Smooth muscle cell (in vitro differentiated cells): ENCODE measurements at regions not wholly inside any gene's neighbourhood (a gene's known extent, or its start where the extent isn't known, plus 50 kb on each side); places are given as distances from the start of the nearest gene placed in this dataset.

Source experiments
- DNase-seq: peaks from one replicate; lab custom pipeline; 2025; ENCODE audit not compliant: unreplicated experiment; lab: John Stamatoyannopoulos, UW
- H2AFZ ChIP-seq: fragments of 200-600 bp; sonication (generic); 2 replicates; pipeline ENCODE4 v1.6.0; 2016; ENCODE audit warnings: antibody characterized with exemption, low read depth, mild to moderate bottlenecking
- H3F3A ChIP-seq: fragments of 200-600 bp; sonication (generic); 2 replicates; pipeline ENCODE4 v1.6.0; 2017; ENCODE audit warnings: antibody characterized with exemption, low read depth
- H3K27ac ChIP-seq: fragments of 200-600 bp; sonication (generic); 2 replicates; pipeline ENCODE4 v1.5.1; 2016; ENCODE audit warnings: low read depth, mild to moderate bottlenecking
- H3K27me3 ChIP-seq: fragments of 200-600 bp; sonication (generic); 2 replicates; pipeline ENCODE4 v1.6.1; 2016; ENCODE audit warnings: low read depth, mild to moderate bottlenecking
- H3K36me3 ChIP-seq: fragments of 200-600 bp; sonication (generic); 2 replicates; pipeline ENCODE4 v1.5.1; 2016; ENCODE audit warnings: low read depth
- H3K4me1 ChIP-seq: fragments of 200-600 bp; sonication (generic); 2 replicates; pipeline ENCODE4 v1.5.1; 2016; ENCODE audit warnings: low read depth
- H3K4me2 ChIP-seq: fragments of 200-600 bp; sonication (generic); 2 replicates; pipeline ENCODE4 v1.6.0; 2016; ENCODE audit warnings: mild to moderate bottlenecking
- H3K4me3 ChIP-seq: fragments of 200-600 bp; sonication (generic); 2 replicates; pipeline ENCODE4 v1.5.1; 2016; ENCODE audit warnings: mild to moderate bottlenecking
- H3K79me2 ChIP-seq: fragments of 200-600 bp; sonication (generic); 2 replicates; pipeline ENCODE4 v1.6.0; 2016; ENCODE audit warnings: low read depth, mild to moderate bottlenecking
- H3K9ac ChIP-seq: fragments of 200-600 bp; sonication (generic); 2 replicates; pipeline ENCODE4 v1.6.0; 2016; ENCODE audit warnings: low read depth
- H3K9me3 ChIP-seq: fragments of 200-600 bp; sonication (generic); replicated peaks from 2 replicates; pipeline ENCODE4 v1.5.1; 2016; ENCODE audit warnings: low read depth
- H4K20me1 ChIP-seq: fragments of 200-600 bp; sonication (generic); 2 replicates; pipeline ENCODE4 v1.6.0; 2016; ENCODE audit warnings: low read depth
- WGBS: methylation state at CpG from one replicate; pipeline ENCODE4 v1.1.7; 2016; ENCODE audit warnings: low lambda C conversion rate; 5-methylcytosine and 5-hydroxymethylcytosine counted together
- TF ChIP-seq, protein P1 (sequence below): fragments of 200-600 bp; sonication (generic); IDR thresholded peaks from 2 replicates; pipeline ENCODE4 v1.5.1; 2017; ENCODE audit warnings: borderline replicate concordance, mild to moderate bottlenecking, antibody characterized with exemption; ENCODE audit not compliant: insufficient read depth, poor library complexity, severe bottlenecking

DNA sequence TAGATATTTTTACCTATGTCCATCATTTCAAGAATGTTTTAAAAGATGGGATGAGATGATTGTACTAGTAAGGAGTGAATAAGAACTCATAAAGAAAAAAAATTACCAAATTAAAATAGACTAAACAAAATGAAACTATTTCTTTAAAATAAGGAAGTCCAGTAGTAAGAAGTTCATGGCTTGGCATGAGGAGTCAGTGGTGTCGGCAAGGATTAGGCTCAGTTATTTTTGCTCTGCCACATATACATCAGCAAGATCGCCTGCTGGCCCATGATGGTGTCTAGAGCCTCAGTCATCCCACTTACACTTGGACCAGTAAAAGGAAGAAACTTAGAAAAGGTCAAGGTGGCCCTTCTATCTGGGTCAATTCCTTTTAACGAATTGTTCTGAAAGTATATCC lies 300.9 kb upstream of the SLC8A1 start:
- no peaks in the 10 kb centered on the region for H3F3A ChIP-seq
- no peak overlapping the region for H2AFZ ChIP-seq
- WGBS, result 96% methylated on average over 3 of the region's 3 CpGs

DNA sequence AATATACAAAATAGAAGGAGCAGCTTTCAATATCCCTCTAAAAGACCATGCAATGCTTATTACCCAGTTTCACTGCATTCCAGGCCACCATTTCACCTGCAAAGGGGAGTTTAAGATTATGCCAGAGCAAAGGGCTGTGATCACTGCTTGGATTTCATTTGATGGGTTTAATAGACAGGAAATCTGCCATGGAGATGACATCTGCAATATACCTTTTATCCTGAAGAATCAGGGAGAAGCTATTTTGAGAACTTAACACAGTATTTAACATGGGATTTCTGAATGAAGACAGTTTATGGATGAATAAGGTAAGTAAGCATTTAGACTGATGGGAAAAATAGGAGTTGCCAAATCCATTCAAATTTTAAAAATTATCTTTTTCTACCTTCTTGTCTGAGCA lies 303.0 kb upstream of the SLC8A1 start:
- Histone ChIP-seq H3K4me3 (no peak overlapping the region), H3K27me3 (no peaks in the 10 kb centered on the region), H3K9me3 (no peaks in the 10 kb centered on the region), H4K20me1 (no peaks in the 10 kb centered on the region), H3F3A (no peaks in the 10 kb centered on the region), H3K4me2 (no peak overlapping the region), H2AFZ (no peak overlapping the region), H3K36me3 (no peaks in the 10 kb centered on the region), H3K79me2 (no peaks in the 10 kb centered on the region), H3K27ac (no peak overlapping the region), H3K9ac (no peak overlapping the region), H3K4me1 (no peaks in the 10 kb centered on the region)
- TF ChIP-seq, protein P1, sequence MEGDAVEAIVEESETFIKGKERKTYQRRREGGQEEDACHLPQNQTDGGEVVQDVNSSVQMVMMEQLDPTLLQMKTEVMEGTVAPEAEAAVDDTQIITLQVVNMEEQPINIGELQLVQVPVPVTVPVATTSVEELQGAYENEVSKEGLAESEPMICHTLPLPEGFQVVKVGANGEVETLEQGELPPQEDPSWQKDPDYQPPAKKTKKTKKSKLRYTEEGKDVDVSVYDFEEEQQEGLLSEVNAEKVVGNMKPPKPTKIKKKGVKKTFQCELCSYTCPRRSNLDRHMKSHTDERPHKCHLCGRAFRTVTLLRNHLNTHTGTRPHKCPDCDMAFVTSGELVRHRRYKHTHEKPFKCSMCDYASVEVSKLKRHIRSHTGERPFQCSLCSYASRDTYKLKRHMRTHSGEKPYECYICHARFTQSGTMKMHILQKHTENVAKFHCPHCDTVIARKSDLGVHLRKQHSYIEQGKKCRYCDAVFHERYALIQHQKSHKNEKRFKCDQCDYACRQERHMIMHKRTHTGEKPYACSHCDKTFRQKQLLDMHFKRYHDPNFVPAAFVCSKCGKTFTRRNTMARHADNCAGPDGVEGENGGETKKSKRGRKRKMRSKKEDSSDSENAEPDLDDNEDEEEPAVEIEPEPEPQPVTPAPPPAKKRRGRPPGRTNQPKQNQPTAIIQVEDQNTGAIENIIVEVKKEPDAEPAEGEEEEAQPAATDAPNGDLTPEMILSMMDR, result no peak
- no peak for DNase-seq

More for the DNA sequence above, 300.9 kb upstream of the SLC8A1 start:
- H3K79me2 ChIP-seq, result no peaks in the 10 kb centered on the region
- no peak overlapping the region for H3K4me3 ChIP-seq
- H3K9ac ChIP-seq, result no peak overlapping the region
- H4K20me1 ChIP-seq, result no peaks in the 10 kb centered on the region
- DNase-seq, result no peak
- no peak overlapping the region for H3K4me2 ChIP-seq
- H3K9me3 ChIP-seq, result no peaks in the 10 kb centered on the region
- H3K4me1 ChIP-seq, result no peaks in the 10 kb centered on the region
- H3K27me3 ChIP-seq, result no peaks in the 10 kb centered on the region
- TF ChIP-seq, protein P1, result no peak
- H3K27ac ChIP-seq, result no peak overlapping the region
- H3K36me3 ChIP-seq, result no peaks in the 10 kb centered on the region

DNA sequence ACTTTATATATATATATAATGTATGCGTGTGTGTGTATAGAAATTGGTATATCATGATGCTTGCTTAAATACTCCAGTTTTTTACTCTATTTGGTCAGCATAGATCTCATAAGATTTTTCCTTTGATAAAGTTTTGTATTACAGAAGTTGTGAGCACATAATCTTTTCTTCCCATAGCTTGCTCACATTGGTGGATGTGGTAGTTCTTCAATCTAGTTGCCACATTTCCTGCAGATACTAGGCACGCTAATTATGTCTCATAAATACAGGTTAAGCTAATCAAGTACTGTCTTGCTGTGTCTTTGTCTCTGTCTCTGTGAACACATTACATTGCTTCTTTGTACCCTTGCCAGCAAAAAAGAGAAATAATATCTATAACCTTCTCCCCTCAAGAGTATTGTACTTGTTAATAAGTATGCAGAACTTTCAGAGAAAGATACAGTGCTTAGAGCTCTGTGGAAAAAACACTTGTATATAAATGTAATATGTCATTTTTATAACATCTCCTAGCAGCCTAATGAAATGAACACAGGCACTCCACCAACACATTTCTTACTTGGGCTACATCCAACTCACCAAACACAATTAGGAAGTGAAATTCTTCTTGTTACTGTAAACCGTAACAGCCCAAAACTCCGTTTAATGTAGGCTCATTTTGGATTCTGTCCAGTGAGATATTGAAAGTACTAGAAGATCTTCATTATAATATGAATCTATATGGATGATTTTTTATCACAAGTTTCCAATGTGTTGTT lies 306.7 kb upstream of the SLC8A1 start:
- no peak for DNase-seq
- Histone ChIP-seq H3K36me3 (no peaks in the 10 kb centered on the region), H3K9ac (no peak overlapping the region), H2AFZ (no peak overlapping the region), H3F3A (no peaks in the 10 kb centered on the region), H3K4me3 (no peak overlapping the region), H3K9me3 (no peaks in the 10 kb centered on the region), H4K20me1 (no peaks in the 10 kb centered on the region), H3K27me3 (no peaks in the 10 kb centered on the region), H3K4me2 (no peak overlapping the region), H3K27ac (no peak overlapping the region), H3K4me1 (no peaks in the 10 kb centered on the region), H3K79me2 (no peaks in the 10 kb centered on the region)
- WGBS, result 84% methylated on average over 4 of the region's 4 CpGs
- TF ChIP-seq, protein P1, result no peak

DNA sequence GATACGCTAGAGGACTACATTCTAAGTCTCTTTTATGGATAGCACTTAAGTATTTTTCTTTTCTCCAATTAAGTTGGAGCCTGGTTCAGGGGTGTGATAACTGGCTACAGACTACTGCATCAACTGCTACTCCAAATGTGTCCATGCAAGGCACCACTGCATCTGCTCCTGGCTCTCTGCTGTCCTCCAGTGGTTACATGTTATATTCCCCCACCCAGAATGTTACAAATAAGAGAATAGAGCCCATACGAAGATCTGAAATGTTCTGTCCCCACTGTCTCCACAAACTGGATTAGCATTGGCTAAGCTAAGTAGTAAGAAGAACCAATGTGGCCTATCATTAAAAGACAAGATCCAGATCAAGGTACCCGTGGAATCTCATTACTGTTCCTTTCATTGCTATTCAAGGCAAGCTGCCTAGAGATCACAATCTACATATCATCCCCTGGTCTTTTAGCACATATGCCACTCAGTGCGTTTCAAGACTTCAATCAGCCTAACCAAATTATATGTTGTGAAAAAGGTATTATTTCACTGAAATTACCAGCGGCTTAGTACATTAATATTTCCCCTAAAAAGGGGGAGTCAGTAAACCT lies 308.3 kb upstream of the SLC8A1 start:
- Histone ChIP-seq H3F3A (no peaks in the 10 kb centered on the region), H3K79me2 (no peaks in the 10 kb centered on the region), H3K4me2 (no peak overlapping the region), H3K9ac (no peak overlapping the region), H3K9me3 (no peaks in the 10 kb centered on the region), H3K4me3 (no peak overlapping the region), H4K20me1 (no peaks in the 10 kb centered on the region), H3K27ac (no peak overlapping the region), H3K4me1 (no peaks in the 10 kb centered on the region), H3K27me3 (no peaks in the 10 kb centered on the region), H2AFZ (no peak overlapping the region), H3K36me3 (no peaks in the 10 kb centered on the region)
- 33% methylated on average over 5 of the region's 5 CpGs for WGBS
- TF ChIP-seq, protein P1, result peak; percentile 61
- no peak for DNase-seq
